ENCODE measurements at regions not wholly inside any gene's neighbourhood (a gene's known extent, or its start where the extent isn't known, plus 50 kb on each side); places are given as distances from the start of the nearest gene placed in this dataset.

GRCh38 chr11:33643167-33643824, 57.3 kb downstream of the C11orf91 start:
- no peak overlapping the region for H3K9ac ChIP-seq (ENCODE audit: low read length)
- no peaks in the 10 kb centered on the region for H3K27me3 ChIP-seq (ENCODE audit: low read length)
- H3K79me2 ChIP-seq (ENCODE audit: insufficient read depth, low read length): no peaks in the 10 kb centered on the region
- no peak overlapping the region for H2AFZ ChIP-seq (ENCODE audit: low read depth, low read length, severe bottlenecking)
- H3K4me3 ChIP-seq (ENCODE audit: insufficient read depth, low read length, poor library complexity, severe bottlenecking): no peak overlapping the region
- no peaks in the 10 kb centered on the region for H3F3A ChIP-seq (ENCODE audit: insufficient read depth)
- no peak overlapping the region for H3K4me2 ChIP-seq (ENCODE audit: low read depth, low read length, poor library complexity, severe bottlenecking)
- no peaks in the 10 kb centered on the region for H3K36me3 ChIP-seq (ENCODE audit: low read length)
- TF ChIP-seq EZH2phosphoT487 (conservative IDR thresholded peaks at IDR 0.05; ENCODE audit: low read length): no peak
- no peak for TF ChIP-seq CTCF (IDR thresholded peaks at IDR 0.05; ENCODE audit: insufficient read depth, low read length, poor library complexity, severe bottlenecking)
- no peaks in the 10 kb centered on the region for H3K9me2 ChIP-seq (replicated peaks; ENCODE audit: insufficient read depth, low read length)
- no peaks in the 10 kb centered on the region for H4K20me1 ChIP-seq (ENCODE audit: low read depth, low read length)
- H3K27ac ChIP-seq (ENCODE audit: low read depth, low read length): no peak overlapping the region
- H3K9me3 ChIP-seq (ENCODE audit: insufficient read depth, low read length): no peaks in the 10 kb centered on the region

GRCh38 chr11:33642461-33643166, 58.0 kb downstream of the C11orf91 start:
- H3K36me3 ChIP-seq (ENCODE audit: low read length): no peaks in the 10 kb centered on the region
- TF ChIP-seq EZH2phosphoT487 (conservative IDR thresholded peaks at IDR 0.05; ENCODE audit: low read length): no peak
- no peaks in the 10 kb centered on the region for H3K27me3 ChIP-seq (ENCODE audit: low read length)

GRCh38 chr11:33640730-33641371, 59.8 kb downstream of the C11orf91 start:
- H3K27me3 ChIP-seq (ENCODE audit: low read length): no peaks in the 10 kb centered on the region
- H3K9me2 ChIP-seq (replicated peaks; ENCODE audit: insufficient read depth, low read length): no peaks in the 10 kb centered on the region
- H3K79me2 ChIP-seq (ENCODE audit: insufficient read depth, low read length): no peaks in the 10 kb centered on the region
- H3K4me3 ChIP-seq (ENCODE audit: insufficient read depth, low read length, poor library complexity, severe bottlenecking): no peak overlapping the region
- no peak overlapping the region for H3K9ac ChIP-seq (ENCODE audit: low read length)
- TF ChIP-seq EZH2phosphoT487 (conservative IDR thresholded peaks at IDR 0.05; ENCODE audit: low read length) (no peak), CTCF (IDR thresholded peaks at IDR 0.05; ENCODE audit: insufficient read depth, low read length, poor library complexity, severe bottlenecking) (no peak)
- no peaks in the 10 kb centered on the region for H3K36me3 ChIP-seq (ENCODE audit: low read length)
- H3K9me3 ChIP-seq (ENCODE audit: insufficient read depth, low read length): no peaks in the 10 kb centered on the region
- H3F3A ChIP-seq (ENCODE audit: insufficient read depth): no peaks in the 10 kb centered on the region
- H4K20me1 ChIP-seq (ENCODE audit: low read depth, low read length): no peaks in the 10 kb centered on the region
- no peak overlapping the region for H3K4me2 ChIP-seq (ENCODE audit: low read depth, low read length, poor library complexity, severe bottlenecking)
- no peak overlapping the region for H2AFZ ChIP-seq (ENCODE audit: low read depth, low read length, severe bottlenecking)
- no peak overlapping the region for H3K27ac ChIP-seq (ENCODE audit: low read depth, low read length)

More at GRCh38 chr11:33642461-33643166, 58.0 kb downstream of the C11orf91 start:
- H4K20me1 ChIP-seq (ENCODE audit: low read depth, low read length): no peaks in the 10 kb centered on the region
- no peak overlapping the region for H3K27ac ChIP-seq (ENCODE audit: low read depth, low read length)
- H3K4me2 ChIP-seq (ENCODE audit: low read depth, low read length, poor library complexity, severe bottlenecking): no peak overlapping the region
- no peaks in the 10 kb centered on the region for H3K9me2 ChIP-seq (replicated peaks; ENCODE audit: insufficient read depth, low read length)
- no peak overlapping the region for H2AFZ ChIP-seq (ENCODE audit: low read depth, low read length, severe bottlenecking)
- H3F3A ChIP-seq (ENCODE audit: insufficient read depth): no peaks in the 10 kb centered on the region
- no peak overlapping the region for H3K9ac ChIP-seq (ENCODE audit: low read length)
- no peak overlapping the region for H3K4me3 ChIP-seq (ENCODE audit: insufficient read depth, low read length, poor library complexity, severe bottlenecking)
- H3K79me2 ChIP-seq (ENCODE audit: insufficient read depth, low read length): no peaks in the 10 kb centered on the region
- no peaks in the 10 kb centered on the region for H3K9me3 ChIP-seq (ENCODE audit: insufficient read depth, low read length)
